Putamen (tissue), 1 donor: ENCODE measurements at regions not wholly inside any gene's neighbourhood (a gene's known extent, or its start where the extent isn't known, plus 50 kb on each side); places are given as distances from the start of the nearest gene placed in this dataset.
"Not testable (repeated sequence)": the region's sequence is repeated elsewhere in the genome, so short reads cannot be mapped to it uniquely, and the experiment has no call there.

ENCODE experiments used
- DNase-seq: peaks from one replicate; pipeline ENCODE4 v3.0.0-alpha.2; 2016; ENCODE audit warnings: low spot score

- DNase-seq, result no peak
Measured at GRCh38 chr1:181202986-181203555, 114.6 kb downstream of the IER5 start.

GRCh38 chr1:181204530-181204929 lies 116.0 kb downstream of the IER5 start:
- DNase-seq, result no peak

GRCh38 chr1:181205901-181206300 lies 117.4 kb downstream of the IER5 start:
- peak; percentile 73 for DNase-seq

- DNase-seq, result peak; percentile 83
Measured at GRCh38 chr1:181206513-181206912, 118.0 kb downstream of the IER5 start.

GRCh38 chr1:181206979-181207790 lies 118.7 kb downstream of the IER5 start:
- no peak for DNase-seq

- DNase-seq, result no peak
Measured at GRCh38 chr1:181208083-181208482, 119.6 kb downstream of the IER5 start.

GRCh38 chr1:181208967-181209366 lies 120.5 kb downstream of the IER5 start:
- no peak for DNase-seq

GRCh38 chr1:181213056-181213455 lies 124.6 kb downstream of the IER5 start:
- no peak for DNase-seq

GRCh38 chr1:181216591-181216994 lies 128.1 kb downstream of the IER5 start:
- no peak for DNase-seq

GRCh38 chr1:181219938-181220337 lies 131.4 kb downstream of the IER5 start:
- no peak for DNase-seq

GRCh38 chr1:181221078-181221477 lies 132.6 kb downstream of the IER5 start:
- DNase-seq, result no peak

- no peak for DNase-seq
Measured at GRCh38 chr1:181222972-181223505, 134.5 kb downstream of the IER5 start.

GRCh38 chr1:181226728-181227127 lies 138.2 kb downstream of the IER5 start:
- DNase-seq, result not testable (repeated sequence)

- DNase-seq, result no peak
Measured at GRCh38 chr1:181239086-181239485, 150.6 kb downstream of the IER5 start.

- DNase-seq, result not testable (repeated sequence)
Measured at GRCh38 chr1:181246320-181246719, 157.8 kb downstream of the IER5 start.

GRCh38 chr1:181248361-181248760 lies 159.9 kb downstream of the IER5 start:
- DNase-seq, result not testable (repeated sequence)

GRCh38 chr1:181249186-181249585 lies 160.7 kb downstream of the IER5 start:
- no peak for DNase-seq

- DNase-seq, result no peak
Measured at GRCh38 chr1:181250038-181250437, 161.5 kb downstream of the IER5 start.

- DNase-seq, result no peak
Measured at GRCh38 chr1:181251001-181251712, 162.7 kb downstream of the IER5 start.

GRCh38 chr1:181251713-181252075 lies 163.2 kb downstream of the IER5 start:
- DNase-seq, result no peak

- not testable (repeated sequence) for DNase-seq
Measured at GRCh38 chr1:181253601-181254000, 165.1 kb downstream of the IER5 start.

- DNase-seq, result no peak
Measured at GRCh38 chr1:181255270-181255929, 166.9 kb downstream of the IER5 start.
